ENCODE measurements at regions not wholly inside any gene's neighbourhood (a gene's known extent, or its start where the extent isn't known, plus 50 kb on each side); places are given as distances from the start of the nearest gene placed in this dataset.
"Not testable (repeated sequence)": the region's sequence is repeated elsewhere in the genome, so short reads cannot be mapped to it uniquely, and the experiment has no call there.

- no peak for DNase-seq
Measured at GRCh38 chr12:89787763-89788162, 79.1 kb upstream of the ATP2B1 start.

DNA sequence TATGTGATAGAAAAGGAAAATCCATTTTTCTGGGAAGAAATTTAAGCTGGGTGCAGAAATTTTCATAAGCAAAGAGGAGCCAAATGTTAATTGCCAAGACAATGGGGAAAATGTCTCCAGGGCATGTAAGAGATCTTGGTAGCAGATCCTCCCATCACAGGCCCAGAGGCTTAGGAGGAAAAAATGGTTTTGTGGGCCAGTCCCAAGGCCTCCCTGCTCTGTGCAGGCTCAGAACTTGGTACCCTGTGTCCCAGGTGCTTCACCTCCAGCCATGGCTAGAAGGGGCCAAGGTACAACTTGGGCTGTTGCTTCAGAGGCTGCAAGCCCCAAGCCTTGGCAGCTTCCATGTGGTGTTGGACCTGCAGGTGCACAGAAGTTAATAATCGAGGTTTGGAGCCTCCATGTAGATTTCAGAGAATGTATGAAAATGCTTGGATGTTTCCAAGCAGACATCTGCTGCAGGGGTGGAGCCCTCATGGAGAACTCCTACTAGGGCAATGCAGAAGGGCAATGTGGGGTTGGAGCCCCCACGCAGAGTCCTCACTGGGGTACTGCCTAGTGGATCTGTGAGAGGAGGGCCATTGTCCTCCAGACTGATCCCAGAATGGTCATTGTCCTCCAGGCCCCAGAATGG is 77.7 kb upstream of the ATP2B1 start:
- DNase-seq, result no peak

GRCh38 chr12:89783359-89784060 is 74.9 kb upstream of the ATP2B1 start:
- DNase-seq, result no peak

- DNase-seq, result no peak
Measured at GRCh38 chr12:89782807-89783206, 74.2 kb upstream of the ATP2B1 start.

DNA sequence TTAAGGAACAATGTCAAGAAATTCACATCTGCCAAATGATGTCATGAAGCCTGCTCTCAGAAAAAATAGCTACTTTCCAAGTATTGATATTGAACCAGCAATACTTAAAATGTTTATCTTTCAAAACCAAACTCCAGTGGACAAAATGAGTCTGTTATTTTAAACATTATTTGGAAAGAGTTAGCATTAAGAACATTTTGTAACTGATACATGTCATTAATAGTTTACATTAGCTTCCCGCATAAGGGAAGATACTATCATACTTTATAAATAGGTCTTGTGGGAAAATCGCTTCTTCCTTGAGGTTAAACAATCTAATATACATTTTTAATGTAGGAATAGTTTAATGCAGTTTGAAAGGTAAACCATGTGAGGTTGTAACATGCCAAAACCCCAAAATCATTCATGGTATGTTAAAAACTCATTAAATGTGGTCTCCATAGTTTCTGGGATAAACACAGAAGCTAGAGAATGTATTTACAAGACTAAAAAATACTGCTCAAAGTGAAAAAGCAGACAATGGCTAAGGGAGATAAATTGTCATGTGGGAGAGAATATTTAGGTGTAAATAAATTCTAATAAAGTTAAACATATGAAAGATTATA is 73.4 kb upstream of the ATP2B1 start:
- DNase-seq, result no peak

DNA sequence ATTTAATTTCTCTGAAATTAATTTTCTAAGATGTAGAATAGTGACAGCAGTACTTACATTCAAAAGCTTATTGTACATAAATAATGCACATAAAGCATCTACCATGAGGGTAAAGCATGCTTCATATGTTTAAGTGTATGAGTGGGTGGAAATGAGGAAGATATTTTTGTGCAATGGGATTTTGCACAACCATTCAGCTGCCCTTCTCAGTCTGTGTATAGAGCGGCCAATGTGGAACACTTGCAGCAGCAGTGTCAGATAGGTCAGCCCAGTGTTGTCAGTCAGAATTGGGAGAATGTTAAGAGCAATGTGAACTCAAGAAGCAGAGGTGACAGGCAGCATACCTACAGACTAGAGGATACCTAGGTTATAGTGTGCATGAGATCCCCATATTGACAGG is 72.5 kb upstream of the ATP2B1 start:
- DNase-seq, result no peak

DNA sequence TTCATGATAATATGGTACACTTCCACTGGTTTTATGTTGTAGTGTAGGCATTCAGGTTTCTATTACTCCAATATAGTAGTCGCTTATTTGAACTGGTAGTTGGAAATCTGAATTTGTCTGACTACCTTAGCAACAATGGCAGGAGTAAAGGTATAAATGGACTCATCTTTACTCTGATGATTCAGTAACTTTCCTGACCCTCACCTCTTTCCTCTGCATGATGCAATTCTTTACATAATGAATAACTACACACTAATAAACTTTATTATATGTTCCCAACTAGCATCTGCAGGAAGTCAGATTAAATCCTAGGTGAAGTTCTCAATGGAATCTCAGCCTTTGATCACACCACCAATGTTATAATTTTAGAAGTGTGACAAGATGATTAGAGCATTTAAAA is 70.5 kb upstream of the ATP2B1 start:
- DNase-seq, result no peak

- DNase-seq, result no peak
Measured at GRCh38 chr12:89777733-89778379, 69.2 kb upstream of the ATP2B1 start.

DNA sequence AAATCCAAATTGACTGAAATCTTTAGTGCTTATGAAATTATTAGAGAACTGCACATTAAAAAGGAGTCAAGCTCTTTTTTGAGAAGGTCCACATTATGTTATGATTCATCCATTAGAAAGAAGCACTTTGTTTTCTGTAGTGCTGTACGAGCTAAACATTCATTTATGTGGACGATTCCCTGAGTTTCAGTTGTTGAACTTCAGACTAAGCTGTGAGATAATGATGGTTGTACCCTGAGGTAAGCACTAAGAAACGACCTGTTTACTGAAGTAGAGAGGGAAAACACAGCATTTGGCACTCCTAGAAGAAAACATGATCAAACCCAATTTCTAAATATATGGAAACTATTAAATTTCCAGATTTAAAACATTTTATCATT is 67.3 kb upstream of the ATP2B1 start:
- DNase-seq, result no peak

DNA sequence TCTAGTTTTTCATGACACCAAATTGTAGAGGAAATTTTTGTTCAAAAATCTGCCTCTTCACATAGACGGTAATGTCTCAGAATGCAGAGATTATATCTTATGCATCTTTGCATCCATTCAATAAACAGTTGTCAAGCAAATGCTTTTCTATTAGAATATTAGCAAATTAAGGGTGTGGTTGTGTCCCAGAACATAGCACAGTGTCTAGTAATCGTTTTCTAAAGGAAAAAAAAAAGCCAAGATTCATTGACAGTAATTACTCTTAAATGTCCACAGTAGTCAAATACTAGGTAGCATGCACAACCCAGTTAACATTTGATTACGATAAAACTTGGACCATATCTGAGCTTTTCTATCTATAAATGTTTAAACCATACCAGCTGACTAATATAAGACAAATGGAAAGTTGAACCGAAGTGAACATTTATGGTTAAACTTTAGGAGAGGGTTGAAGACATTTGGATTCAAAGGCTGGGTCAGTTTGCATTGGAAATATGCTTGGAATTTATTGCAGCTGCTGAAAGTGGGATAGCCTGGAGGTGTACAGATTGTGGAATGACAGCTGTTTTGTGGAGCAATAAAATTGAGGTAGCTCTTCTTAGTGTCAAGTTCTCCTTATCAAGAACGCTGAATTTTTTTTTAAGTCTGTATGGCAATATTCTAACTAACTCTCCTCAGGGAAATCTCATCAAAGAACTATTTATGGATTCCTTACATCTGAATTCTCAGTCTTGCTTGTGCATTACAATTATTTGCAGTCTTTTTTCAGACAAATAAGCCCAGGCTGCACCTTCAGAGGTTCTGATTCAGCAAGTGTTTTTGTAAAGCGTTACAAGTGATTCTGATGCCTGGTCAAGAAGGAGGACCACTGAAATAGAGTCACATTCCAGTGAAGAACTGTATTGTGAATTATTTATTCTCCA is 66.7 kb upstream of the ATP2B1 start:
- DNase-seq, result no peak

- DNase-seq, result no peak
Measured at GRCh38 chr12:89774645-89775044, 66.0 kb upstream of the ATP2B1 start.

DNA sequence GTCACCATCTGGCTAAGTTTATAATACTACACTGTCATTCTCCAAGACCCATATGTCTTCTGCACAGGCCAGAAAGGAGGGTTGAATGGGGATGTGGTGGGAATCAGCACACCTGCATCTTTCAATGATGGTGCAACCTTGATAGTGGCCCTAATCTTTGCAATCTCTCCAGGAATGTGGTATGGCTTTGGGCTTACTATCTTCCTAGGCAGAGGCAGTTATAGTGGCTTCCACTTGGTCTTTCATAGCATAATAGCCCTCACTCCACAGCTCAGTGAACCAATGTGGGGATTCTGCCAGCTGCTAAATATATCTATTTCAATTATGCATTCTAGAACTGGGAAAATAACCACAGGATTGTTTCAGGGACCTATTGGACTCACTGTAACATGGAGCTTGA is 61.8 kb upstream of the ATP2B1 start:
- DNase-seq, result no peak

DNA sequence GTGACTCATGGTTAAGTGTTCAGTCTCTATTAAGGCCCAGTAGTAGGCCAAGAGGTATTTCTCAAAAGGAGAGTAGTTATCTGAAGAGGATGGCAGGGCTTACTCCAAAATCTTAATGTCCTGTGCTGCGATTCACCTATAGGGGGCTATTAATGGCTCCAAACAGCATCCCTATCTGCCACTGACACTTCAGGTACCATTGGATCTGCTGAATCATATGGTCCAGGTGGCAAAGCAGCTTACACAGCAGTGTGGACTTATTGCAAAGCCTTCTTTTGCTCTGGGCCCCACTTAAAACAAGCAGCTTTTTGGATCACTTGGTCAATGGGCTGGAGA is 60.8 kb upstream of the ATP2B1 start:
- DNase-seq, result no peak

DNA sequence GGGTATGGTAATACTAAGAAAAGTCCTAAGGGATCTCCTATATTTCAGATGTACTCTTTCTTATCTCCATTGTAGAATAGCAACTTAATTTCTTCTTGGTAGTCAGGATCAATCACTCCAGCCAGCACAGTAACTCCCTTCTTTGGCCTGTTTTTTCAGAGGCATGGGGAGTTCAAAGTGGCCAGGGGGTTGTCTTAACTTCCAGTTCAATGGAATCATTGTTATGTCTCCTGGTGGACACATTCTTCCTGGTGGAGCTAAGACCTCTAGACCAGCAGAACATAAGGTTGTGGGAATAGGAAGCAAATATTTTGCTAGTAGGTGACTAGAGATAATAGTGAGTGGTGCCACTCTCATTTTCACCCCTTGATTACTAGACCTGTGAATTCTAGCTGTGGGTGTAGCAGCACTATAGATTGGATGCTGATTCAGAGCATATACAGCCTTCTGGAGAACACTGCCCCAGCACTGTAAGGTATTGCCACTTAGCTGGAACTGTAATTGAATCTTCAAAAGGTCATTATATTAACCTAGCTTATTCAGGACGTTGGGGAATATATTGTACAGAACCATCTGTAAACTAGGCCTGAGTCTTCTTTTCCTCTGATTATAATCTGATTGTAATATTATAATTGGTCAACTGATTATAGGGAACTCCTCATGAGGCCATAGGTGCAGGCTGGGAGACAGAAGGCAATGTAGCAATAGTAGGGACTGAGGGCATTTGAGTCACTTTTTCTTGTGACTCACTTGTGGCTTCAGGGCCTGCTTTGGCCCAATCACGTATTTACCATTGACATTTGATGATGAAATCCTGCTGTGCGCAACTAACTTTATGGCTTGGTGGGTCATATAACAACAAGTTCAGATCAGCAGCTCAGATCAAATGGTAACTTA is 60.2 kb upstream of the ATP2B1 start:
- DNase-seq, result no peak

DNA sequence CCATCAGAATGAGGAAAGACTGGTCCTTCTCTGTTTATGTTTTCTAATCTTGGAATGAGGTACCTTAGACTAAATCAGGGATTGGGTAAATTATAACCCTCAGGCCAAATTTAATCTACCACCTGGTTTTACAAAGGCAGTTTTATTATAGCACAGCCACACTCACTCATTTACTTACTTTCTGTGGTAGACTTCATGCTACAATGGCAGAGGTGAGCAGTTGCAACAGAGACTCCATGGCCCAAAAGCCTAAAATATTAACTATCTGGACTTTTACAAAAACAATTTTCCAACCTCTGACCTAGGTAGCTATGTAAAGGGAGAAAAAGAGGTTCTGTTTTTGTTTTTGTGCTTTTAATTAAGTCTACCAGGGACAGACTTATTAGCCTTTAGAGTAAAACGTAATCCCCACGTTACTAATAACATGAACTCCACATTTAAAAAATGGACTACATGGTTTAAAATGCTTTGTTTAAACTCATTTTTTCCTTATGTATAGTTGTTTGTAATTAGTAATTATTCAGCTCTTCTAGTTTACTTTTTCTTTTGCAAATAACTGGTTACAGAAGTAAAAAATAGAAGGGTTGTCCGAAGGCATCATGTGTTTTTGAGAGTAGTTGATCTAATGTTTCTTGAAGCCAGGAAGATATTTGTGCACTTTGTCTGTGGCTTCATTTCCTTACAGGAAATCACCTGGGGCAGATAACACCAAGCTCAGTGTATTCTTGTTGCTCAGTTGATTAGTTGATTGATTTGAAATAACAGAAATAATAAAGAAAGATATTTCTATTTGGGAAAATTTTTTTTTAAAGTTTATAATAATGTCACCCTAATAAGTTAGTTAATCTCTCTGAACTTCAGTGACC is 57.6 kb upstream of the ATP2B1 start:
- no peak for DNase-seq

GRCh38 chr12:89764164-89764563 is 55.5 kb upstream of the ATP2B1 start:
- not testable (repeated sequence) for DNase-seq

- no peak for DNase-seq
Measured at GRCh38 chr12:89762498-89763170, 54.0 kb upstream of the ATP2B1 start.

- DNase-seq, result no peak
Measured at GRCh38 chr12:89760783-89761182, 52.1 kb upstream of the ATP2B1 start.

All from NCI-H1930 (cell line).